GM12878 (cell line): ENCODE measurements at regions not wholly inside any gene's neighbourhood (a gene's known extent, or its start where the extent isn't known, plus 50 kb on each side); places are given as distances from the start of the nearest gene placed in this dataset.

Experiments
- BRCA1 ChIP-seq: IDR thresholded peaks from 2 replicates; pipeline ENCODE4 v1.6.1; 2011; ENCODE audit warnings: low read depth, low read length, improper control_type of control experiment
- CREB1 ChIP-seq: IDR thresholded peaks from 2 replicates; pipeline ENCODE4 v1.6.1; 2012; ENCODE audit warnings: low read depth, mild to moderate bottlenecking, inconsistent platforms
- CREM ChIP-seq: IDR thresholded peaks from 2 replicates; pipeline ENCODE4 v1.6.1; 2014; ENCODE audit warnings: antibody characterized with exemption, low read depth
- GATAD2B ChIP-seq: fragments of 450-650 bp; conservative IDR thresholded peaks from 2 replicates; pipeline ENCODE4 v1.6.1; 2017; ENCODE audit warnings: low read depth, mild to moderate bottlenecking, moderate library complexity
- HCFC1 ChIP-seq: fragments of 150-350 bp; IDR thresholded peaks from 2 replicates; pipeline ENCODE4 v1.6.1; 2014; ENCODE audit warnings: low read length
- RELA ChIP-seq: fragments of 450-650 bp; IDR thresholded peaks from 2 replicates; pipeline ENCODE4 v1.8.0; 2014; ENCODE audit warnings: borderline replicate concordance; ENCODE audit not compliant: partially characterized antibody
- SIN3A ChIP-seq: IDR thresholded peaks from 2 replicates; pipeline ENCODE4 v1.6.1; 2012; ENCODE audit warnings: low read depth, low read length, improper control_type of control experiment
- SRF ChIP-seq, 2 experiments: IDR thresholded peaks; 2 replicates each; pipeline ENCODE4 v1.6.1; 2011; ENCODE audit warnings: low read depth in 2 of 2, low read length in 2 of 2, mild to moderate bottlenecking in 1 of 2, moderate library complexity in 1 of 2
- STAT1 ChIP-seq: fragments of 450-650 bp; conservative IDR thresholded peaks from 2 replicates; pipeline ENCODE4 v1.6.1; 2014; ENCODE audit warnings: antibody characterized with exemption, mild to moderate bottlenecking
- TF ChIP-seq, protein P1 (sequence below): fragments of 450-650 bp; IDR thresholded peaks from 2 replicates; pipeline ENCODE4 v1.6.1; 2017; ENCODE audit warnings: mild to moderate bottlenecking
- TF ChIP-seq, protein P2 (sequence below), 3 experiments: IDR thresholded peaks in 2 of 3; conservative IDR thresholded peaks in 1 of 3; 2 replicates each; pipeline ENCODE4 v1.5.1; 2011; ENCODE audit warnings: low read depth in 3 of 3, low read length in 3 of 3, mild to moderate bottlenecking in 3 of 3, control low read depth in 2 of 3, moderate library complexity in 2 of 3, inconsistent platforms in 1 of 3, mixed read lengths in 1 of 3; ENCODE audit not compliant: control insufficient read depth in 2 of 3, insufficient read depth in 1 of 3; ENCODE audit errors: extremely low read depth in 1 of 3
- TF ChIP-seq, protein P3 (sequence below): IDR thresholded peaks from 2 replicates; pipeline ENCODE4 v1.6.1; 2011; ENCODE audit warnings: low read depth, low read length, improper control_type of control experiment, borderline replicate concordance

DNA sequence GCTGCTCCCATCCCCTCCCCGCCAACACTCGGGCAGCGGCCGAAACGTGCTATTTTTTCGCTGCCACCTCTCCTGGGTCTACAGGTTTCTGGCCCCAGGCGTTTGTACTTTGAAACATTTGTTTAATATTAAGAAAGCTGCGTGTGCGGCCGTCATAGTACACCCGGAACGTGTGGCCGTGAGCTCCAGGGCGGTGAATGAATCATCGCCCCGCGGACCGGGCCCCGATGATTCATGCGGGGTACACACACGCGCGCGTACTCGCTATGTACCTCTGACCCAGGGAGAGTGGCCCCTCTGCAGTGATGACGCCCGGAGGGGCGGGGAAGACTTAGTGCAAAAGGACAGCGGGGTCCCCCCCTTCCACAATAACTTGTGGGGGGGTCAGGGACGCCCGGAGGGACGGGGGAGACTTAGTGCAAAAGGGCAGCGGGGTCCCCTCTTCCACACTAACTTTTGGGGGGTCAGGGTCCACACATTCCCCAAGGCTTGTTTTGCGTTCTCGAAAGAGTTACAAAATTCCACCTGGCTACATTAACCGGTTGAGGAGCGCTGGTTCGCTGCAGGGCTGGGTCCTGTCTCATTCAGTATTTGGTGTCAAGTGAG lies 56.5 kb upstream of the PCGF5 start:
- TF ChIP-seq, protein P1, sequence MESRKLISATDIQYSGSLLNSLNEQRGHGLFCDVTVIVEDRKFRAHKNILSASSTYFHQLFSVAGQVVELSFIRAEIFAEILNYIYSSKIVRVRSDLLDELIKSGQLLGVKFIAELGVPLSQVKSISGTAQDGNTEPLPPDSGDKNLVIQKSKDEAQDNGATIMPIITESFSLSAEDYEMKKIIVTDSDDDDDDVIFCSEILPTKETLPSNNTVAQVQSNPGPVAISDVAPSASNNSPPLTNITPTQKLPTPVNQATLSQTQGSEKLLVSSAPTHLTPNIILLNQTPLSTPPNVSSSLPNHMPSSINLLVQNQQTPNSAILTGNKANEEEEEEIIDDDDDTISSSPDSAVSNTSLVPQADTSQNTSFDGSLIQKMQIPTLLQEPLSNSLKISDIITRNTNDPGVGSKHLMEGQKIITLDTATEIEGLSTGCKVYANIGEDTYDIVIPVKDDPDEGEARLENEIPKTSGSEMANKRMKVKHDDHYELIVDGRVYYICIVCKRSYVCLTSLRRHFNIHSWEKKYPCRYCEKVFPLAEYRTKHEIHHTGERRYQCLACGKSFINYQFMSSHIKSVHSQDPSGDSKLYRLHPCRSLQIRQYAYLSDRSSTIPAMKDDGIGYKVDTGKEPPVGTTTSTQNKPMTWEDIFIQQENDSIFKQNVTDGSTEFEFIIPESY, result no peak
- TF ChIP-seq SRF (IDR thresholded peaks at IDR 0.05; ENCODE audit: low read depth in 2 of 2, low read length in 2 of 2) (no peak), STAT1 (no peak), GATAD2B (no peak), CREM (no peak), SIN3A (no peak), RELA (no peak), CREB1 (no peak), BRCA1 (no peak), HCFC1 (no peak)
- TF ChIP-seq, protein P2, sequence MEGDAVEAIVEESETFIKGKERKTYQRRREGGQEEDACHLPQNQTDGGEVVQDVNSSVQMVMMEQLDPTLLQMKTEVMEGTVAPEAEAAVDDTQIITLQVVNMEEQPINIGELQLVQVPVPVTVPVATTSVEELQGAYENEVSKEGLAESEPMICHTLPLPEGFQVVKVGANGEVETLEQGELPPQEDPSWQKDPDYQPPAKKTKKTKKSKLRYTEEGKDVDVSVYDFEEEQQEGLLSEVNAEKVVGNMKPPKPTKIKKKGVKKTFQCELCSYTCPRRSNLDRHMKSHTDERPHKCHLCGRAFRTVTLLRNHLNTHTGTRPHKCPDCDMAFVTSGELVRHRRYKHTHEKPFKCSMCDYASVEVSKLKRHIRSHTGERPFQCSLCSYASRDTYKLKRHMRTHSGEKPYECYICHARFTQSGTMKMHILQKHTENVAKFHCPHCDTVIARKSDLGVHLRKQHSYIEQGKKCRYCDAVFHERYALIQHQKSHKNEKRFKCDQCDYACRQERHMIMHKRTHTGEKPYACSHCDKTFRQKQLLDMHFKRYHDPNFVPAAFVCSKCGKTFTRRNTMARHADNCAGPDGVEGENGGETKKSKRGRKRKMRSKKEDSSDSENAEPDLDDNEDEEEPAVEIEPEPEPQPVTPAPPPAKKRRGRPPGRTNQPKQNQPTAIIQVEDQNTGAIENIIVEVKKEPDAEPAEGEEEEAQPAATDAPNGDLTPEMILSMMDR (IDR thresholded peaks at IDR 0.05 in 2 of 3, conservative IDR thresholded peaks at IDR 0.05 in 1 of 3; ENCODE audit: control insufficient read depth in 2 of 3, extremely low read depth in 1 of 3, insufficient read depth in 1 of 3, low read depth in 3 of 3, low read length in 3 of 3), result no peak
- TF ChIP-seq, protein P3, sequence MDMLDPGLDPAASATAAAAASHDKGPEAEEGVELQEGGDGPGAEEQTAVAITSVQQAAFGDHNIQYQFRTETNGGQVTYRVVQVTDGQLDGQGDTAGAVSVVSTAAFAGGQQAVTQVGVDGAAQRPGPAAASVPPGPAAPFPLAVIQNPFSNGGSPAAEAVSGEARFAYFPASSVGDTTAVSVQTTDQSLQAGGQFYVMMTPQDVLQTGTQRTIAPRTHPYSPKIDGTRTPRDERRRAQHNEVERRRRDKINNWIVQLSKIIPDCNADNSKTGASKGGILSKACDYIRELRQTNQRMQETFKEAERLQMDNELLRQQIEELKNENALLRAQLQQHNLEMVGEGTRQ, result no peak
